Panc1 (cell line): ENCODE measurements at regions not wholly inside any gene's neighbourhood (a gene's known extent, or its start where the extent isn't known, plus 50 kb on each side); places are given as distances from the start of the nearest gene placed in this dataset.

Experiments used
- TF ChIP-seq, protein P1 (sequence below): fragments of 450-650 bp; IDR thresholded peaks from 2 replicates; pipeline ENCODE4 v1.5.1; 2017; ENCODE audit warnings: mild to moderate bottlenecking
- TF ChIP-seq, protein P2 (sequence below), 2 experiments: IDR thresholded peaks; 2 replicates each; pipeline ENCODE4 v1.6.1; 2011 to 2012; ENCODE audit warnings: low read depth in 2 of 2, control low read depth in 1 of 2, low read length in 1 of 2, mild to moderate bottlenecking in 1 of 2, moderate library complexity in 1 of 2; ENCODE audit not compliant: insufficient read depth in 1 of 2

DNA sequence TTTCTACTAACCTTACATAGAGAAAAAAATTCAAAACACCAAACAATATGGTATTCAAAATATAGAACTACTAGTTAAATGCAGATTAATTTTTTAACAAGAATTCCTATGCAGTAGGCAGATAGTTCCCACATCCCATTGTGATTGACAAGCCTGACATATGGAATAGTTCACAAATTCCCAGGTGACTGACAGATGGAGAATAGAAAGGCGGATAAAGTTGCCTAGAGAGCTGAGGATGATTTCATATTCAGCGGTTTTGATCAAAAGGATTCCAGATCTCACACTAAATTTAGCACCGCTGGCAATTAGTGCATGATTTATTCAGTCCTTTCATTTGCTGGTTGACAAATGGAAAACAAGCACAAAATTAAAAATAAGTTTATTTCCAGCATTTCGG is 733.7 kb upstream of the POU3F3 start:
- TF ChIP-seq, protein P1, sequence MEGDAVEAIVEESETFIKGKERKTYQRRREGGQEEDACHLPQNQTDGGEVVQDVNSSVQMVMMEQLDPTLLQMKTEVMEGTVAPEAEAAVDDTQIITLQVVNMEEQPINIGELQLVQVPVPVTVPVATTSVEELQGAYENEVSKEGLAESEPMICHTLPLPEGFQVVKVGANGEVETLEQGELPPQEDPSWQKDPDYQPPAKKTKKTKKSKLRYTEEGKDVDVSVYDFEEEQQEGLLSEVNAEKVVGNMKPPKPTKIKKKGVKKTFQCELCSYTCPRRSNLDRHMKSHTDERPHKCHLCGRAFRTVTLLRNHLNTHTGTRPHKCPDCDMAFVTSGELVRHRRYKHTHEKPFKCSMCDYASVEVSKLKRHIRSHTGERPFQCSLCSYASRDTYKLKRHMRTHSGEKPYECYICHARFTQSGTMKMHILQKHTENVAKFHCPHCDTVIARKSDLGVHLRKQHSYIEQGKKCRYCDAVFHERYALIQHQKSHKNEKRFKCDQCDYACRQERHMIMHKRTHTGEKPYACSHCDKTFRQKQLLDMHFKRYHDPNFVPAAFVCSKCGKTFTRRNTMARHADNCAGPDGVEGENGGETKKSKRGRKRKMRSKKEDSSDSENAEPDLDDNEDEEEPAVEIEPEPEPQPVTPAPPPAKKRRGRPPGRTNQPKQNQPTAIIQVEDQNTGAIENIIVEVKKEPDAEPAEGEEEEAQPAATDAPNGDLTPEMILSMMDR = no peak
- TF ChIP-seq, protein P2, sequence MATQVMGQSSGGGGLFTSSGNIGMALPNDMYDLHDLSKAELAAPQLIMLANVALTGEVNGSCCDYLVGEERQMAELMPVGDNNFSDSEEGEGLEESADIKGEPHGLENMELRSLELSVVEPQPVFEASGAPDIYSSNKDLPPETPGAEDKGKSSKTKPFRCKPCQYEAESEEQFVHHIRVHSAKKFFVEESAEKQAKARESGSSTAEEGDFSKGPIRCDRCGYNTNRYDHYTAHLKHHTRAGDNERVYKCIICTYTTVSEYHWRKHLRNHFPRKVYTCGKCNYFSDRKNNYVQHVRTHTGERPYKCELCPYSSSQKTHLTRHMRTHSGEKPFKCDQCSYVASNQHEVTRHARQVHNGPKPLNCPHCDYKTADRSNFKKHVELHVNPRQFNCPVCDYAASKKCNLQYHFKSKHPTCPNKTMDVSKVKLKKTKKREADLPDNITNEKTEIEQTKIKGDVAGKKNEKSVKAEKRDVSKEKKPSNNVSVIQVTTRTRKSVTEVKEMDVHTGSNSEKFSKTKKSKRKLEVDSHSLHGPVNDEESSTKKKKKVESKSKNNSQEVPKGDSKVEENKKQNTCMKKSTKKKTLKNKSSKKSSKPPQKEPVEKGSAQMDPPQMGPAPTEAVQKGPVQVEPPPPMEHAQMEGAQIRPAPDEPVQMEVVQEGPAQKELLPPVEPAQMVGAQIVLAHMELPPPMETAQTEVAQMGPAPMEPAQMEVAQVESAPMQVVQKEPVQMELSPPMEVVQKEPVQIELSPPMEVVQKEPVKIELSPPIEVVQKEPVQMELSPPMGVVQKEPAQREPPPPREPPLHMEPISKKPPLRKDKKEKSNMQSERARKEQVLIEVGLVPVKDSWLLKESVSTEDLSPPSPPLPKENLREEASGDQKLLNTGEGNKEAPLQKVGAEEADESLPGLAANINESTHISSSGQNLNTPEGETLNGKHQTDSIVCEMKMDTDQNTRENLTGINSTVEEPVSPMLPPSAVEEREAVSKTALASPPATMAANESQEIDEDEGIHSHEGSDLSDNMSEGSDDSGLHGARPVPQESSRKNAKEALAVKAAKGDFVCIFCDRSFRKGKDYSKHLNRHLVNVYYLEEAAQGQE (IDR thresholded peaks at IDR 0.05; ENCODE audit: insufficient read depth in 1 of 2, low read depth in 2 of 2, low read length in 1 of 2) = no peak
